OCI-LY3 (cell line): ENCODE measurements at regions not wholly inside any gene's neighbourhood (a gene's known extent, or its start where the extent isn't known, plus 50 kb on each side); places are given as distances from the start of the nearest gene placed in this dataset.
"Not testable (repeated sequence)": the region's sequence is repeated elsewhere in the genome, so short reads cannot be mapped to it uniquely, and the experiment has no call there.

Experiments used
- H2AFZ ChIP-seq: fragments of 200-600, 300-600 bp; shearing (Covaris generic); 2 replicates; pipeline ENCODE4 v1.6.0; 2014; ENCODE audit warnings: antibody characterized with exemption, low read depth, low read length
- H3K27ac ChIP-seq: fragments of 200-600, 300-600 bp; sonication (generic); 2 replicates; pipeline ENCODE4 v1.5.1; 2014; ENCODE audit warnings: mild to moderate bottlenecking, low read length, moderate library complexity, mixed read lengths
- H3K27me3 ChIP-seq: fragments of 200-600, 300-600 bp; sonication (generic); 2 replicates; pipeline ENCODE4 v1.6.1; 2014; ENCODE audit warnings: low read depth, low read length, mixed read lengths
- H3K36me3 ChIP-seq: fragments of 200-600, 300-600 bp; sonication (generic); replicated peaks from 2 replicates; pipeline ENCODE3; 2014; ENCODE audit warnings: low read depth, low read length, mixed read lengths
- H3K4me1 ChIP-seq: fragments of 300-600, 200-600 bp; sonication (generic); 2 replicates; pipeline ENCODE4 v1.6.1; 2014; ENCODE audit warnings: low read length, mixed read lengths
- H3K4me2 ChIP-seq: fragments of 200-600, 300-600 bp; sonication (generic); 2 replicates; pipeline ENCODE4 v1.6.1; 2014; ENCODE audit warnings: low read length, mixed read lengths
- H3K4me3 ChIP-seq: fragments of 300-600, 200-600 bp; sonication (generic); 2 replicates; pipeline ENCODE4 v1.5.1; 2014; ENCODE audit warnings: antibody characterized with exemption, mild to moderate bottlenecking, low read length, moderate library complexity
- H3K79me2 ChIP-seq: fragments of 300-600, 200-600 bp; shearing (Covaris generic); 2 replicates; pipeline ENCODE4 v1.6.1; 2014; ENCODE audit warnings: mild to moderate bottlenecking, low read length, mixed read lengths
- H3K9ac ChIP-seq: fragments of 300-600, 200-600 bp; shearing (Covaris generic); 2 replicates; pipeline ENCODE4 v1.6.0; 2014; ENCODE audit warnings: mild to moderate bottlenecking, low read length, moderate library complexity
- H3K9me3 ChIP-seq: fragments of 200-600, 300-600 bp; shearing (Covaris generic); 2 replicates; pipeline ENCODE4 v1.6.1; 2014; ENCODE audit warnings: low read length, mixed read lengths; ENCODE audit not compliant: insufficient read depth
- H4K20me1 ChIP-seq: fragments of 200-600, 300-600 bp; sonication (generic); 2 replicates; pipeline ENCODE4 v1.6.1; 2016; ENCODE audit warnings: low read length, mixed read lengths; ENCODE audit not compliant: insufficient read depth
- CTCF ChIP-seq: fragments of 200-600, 300-600 bp; sonication (generic); IDR thresholded peaks from 2 replicates; pipeline ENCODE4 v1.5.1; 2014; ENCODE audit warnings: antibody characterized with exemption, low read length, low read depth
- EZH2phosphoT487 ChIP-seq: fragments of 200-600 bp; shearing (Covaris generic); IDR thresholded peaks from 2 replicates; pipeline ENCODE4 v1.6.1; 2018; ENCODE audit warnings: antibody characterized with exemption, mixed run types, low read depth

DNA sequence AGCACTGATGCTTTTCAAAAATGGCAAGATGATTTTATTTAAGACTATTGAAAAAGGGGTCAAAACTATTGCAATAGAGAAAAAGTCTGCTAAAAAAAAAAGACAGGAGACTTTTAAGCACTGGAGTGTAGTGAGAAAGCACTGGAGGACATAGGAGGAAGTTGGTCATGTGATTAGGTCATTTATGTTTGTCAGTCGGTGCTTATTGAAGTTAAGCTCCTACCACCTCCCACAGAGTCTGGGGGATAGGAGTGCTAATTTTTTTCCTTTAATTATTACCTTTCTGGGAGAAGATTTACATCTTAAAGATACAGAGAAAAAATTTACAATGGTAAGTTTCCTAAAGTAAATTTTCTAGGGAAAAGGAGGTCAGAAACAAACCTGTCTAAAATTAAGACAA is 80.2 kb upstream of the TMEM229A start:
- no peak overlapping the region for H3K27ac ChIP-seq
- no peaks in the 10 kb centered on the region for H3K27me3 ChIP-seq
- TF ChIP-seq CTCF, result no peak
- TF ChIP-seq EZH2phosphoT487, result no peak
- no peak overlapping the region for H3K9ac ChIP-seq
- H4K20me1 ChIP-seq, result no peaks in the 10 kb centered on the region
- no peaks in the 10 kb centered on the region for H3K4me1 ChIP-seq
- no peaks in the 10 kb centered on the region for H3K79me2 ChIP-seq
- no peak overlapping the region for H3K4me3 ChIP-seq
- H3K4me2 ChIP-seq, result no peak overlapping the region
- no peaks in the 10 kb centered on the region for H3K36me3 ChIP-seq
- H3K9me3 ChIP-seq, result no peaks in the 10 kb centered on the region
- peak overlapping the region; percentile 73 for H2AFZ ChIP-seq

GRCh38 chr7:124106575-124106974 is 73.7 kb upstream of the TMEM229A start:
- no peaks in the 10 kb centered on the region for H3K9me3 ChIP-seq

GRCh38 chr7:124101173-124101768 is 68.4 kb upstream of the TMEM229A start:
- Histone ChIP-seq H3K9ac (no peak overlapping the region), H3K4me1 (no peaks in the 10 kb centered on the region), H4K20me1 (no peaks in the 10 kb centered on the region), H3K27ac (no peak overlapping the region), H2AFZ (no peak overlapping the region), H3K79me2 (no peaks in the 10 kb centered on the region), H3K36me3 (no peaks in the 10 kb centered on the region), H3K4me3 (no peak overlapping the region), H3K4me2 (no peak overlapping the region), H3K9me3 (no peaks in the 10 kb centered on the region), H3K27me3 (no peaks in the 10 kb centered on the region)
- no peak for TF ChIP-seq EZH2phosphoT487
- TF ChIP-seq CTCF, result peak; percentile 78

More at GRCh38 chr7:124106575-124106974, 73.7 kb upstream of the TMEM229A start:
- Histone ChIP-seq H3K36me3 (no peaks in the 10 kb centered on the region), H3K4me2 (no peak overlapping the region), H4K20me1 (no peaks in the 10 kb centered on the region), H3K4me3 (no peak overlapping the region), H3K27me3 (no peaks in the 10 kb centered on the region), H2AFZ (no peak overlapping the region), H3K27ac (no peak overlapping the region), H3K4me1 (no peaks in the 10 kb centered on the region), H3K79me2 (no peaks in the 10 kb centered on the region), H3K9ac (no peak overlapping the region)
- TF ChIP-seq EZH2phosphoT487 (no peak), CTCF (no peak)

GRCh38 chr7:124100190-124100589 is 67.3 kb upstream of the TMEM229A start:
- Histone ChIP-seq H3K27me3 (no peaks in the 10 kb centered on the region), H3K4me3 (no peak overlapping the region), H3K4me2 (no peak overlapping the region), H3K9ac (no peak overlapping the region), H4K20me1 (no peaks in the 10 kb centered on the region), H3K79me2 (no peaks in the 10 kb centered on the region), H2AFZ (no peak overlapping the region), H3K9me3 (no peaks in the 10 kb centered on the region), H3K4me1 (no peaks in the 10 kb centered on the region), H3K27ac (no peak overlapping the region), H3K36me3 (no peaks in the 10 kb centered on the region)
- TF ChIP-seq EZH2phosphoT487 (no peak), CTCF (no peak)

DNA sequence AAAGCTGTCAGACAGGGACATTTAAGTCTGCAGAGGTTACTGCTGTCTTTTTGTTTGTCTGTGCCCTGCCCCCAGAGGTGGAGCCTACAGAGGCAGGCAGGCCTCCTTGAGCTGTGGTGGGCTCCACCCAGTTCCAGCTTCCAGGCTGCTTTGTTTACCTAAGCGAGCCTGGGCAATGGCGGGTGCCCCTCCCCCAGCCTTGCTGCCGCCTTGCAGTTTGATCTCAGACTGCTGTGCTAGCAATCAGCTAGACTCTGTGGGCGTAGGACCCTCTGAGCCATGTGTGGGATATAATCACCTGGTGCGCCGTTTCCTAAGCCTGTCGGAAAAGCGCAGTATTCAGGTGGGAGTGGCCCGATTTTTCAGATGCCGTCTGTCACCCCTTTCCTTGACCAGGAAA is 66.7 kb upstream of the TMEM229A start:
- H3K27me3 ChIP-seq, H3K9ac ChIP-seq, H3K36me3 ChIP-seq, H3K4me3 ChIP-seq, H3K27ac ChIP-seq, H2AFZ ChIP-seq, H3K79me2 ChIP-seq, H4K20me1 ChIP-seq, H3K9me3 ChIP-seq, H3K4me2 ChIP-seq, H3K4me1 ChIP-seq: not testable (repeated sequence)
